ENCODE measurements at regions not wholly inside any gene's neighbourhood (a gene's known extent, or its start where the extent isn't known, plus 50 kb on each side); places are given as distances from the start of the nearest gene placed in this dataset.

DNA sequence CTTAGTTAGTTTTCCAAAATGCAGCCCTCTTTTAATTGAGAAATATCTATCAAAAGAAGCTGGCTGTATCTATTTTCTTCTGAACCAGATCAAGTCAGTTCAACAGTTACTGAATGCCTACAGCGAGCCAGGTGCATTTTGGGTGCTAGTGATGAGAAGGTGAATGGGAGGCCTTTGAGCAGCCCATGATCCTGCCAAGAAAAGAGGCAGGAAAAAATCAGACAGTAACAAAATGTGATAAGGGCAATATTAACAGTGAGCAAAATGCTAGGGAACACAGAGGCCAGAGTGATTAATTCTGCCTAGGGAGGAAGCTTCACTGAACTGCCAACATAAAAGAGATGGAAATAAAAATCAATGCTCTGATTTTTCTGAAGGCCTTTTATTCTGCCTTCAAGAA, 248.5 kb downstream of the SNCA start:
- TF ChIP-seq, protein P1, sequence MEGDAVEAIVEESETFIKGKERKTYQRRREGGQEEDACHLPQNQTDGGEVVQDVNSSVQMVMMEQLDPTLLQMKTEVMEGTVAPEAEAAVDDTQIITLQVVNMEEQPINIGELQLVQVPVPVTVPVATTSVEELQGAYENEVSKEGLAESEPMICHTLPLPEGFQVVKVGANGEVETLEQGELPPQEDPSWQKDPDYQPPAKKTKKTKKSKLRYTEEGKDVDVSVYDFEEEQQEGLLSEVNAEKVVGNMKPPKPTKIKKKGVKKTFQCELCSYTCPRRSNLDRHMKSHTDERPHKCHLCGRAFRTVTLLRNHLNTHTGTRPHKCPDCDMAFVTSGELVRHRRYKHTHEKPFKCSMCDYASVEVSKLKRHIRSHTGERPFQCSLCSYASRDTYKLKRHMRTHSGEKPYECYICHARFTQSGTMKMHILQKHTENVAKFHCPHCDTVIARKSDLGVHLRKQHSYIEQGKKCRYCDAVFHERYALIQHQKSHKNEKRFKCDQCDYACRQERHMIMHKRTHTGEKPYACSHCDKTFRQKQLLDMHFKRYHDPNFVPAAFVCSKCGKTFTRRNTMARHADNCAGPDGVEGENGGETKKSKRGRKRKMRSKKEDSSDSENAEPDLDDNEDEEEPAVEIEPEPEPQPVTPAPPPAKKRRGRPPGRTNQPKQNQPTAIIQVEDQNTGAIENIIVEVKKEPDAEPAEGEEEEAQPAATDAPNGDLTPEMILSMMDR (IDR thresholded peaks at IDR 0.05; ENCODE audit: low read depth, low read length): no peak
- TF ChIP-seq EZH2phosphoT487 (IDR thresholded peaks at IDR 0.05; ENCODE audit: low read depth): no peak
